Mucosa of descending colon (tissue), 3 donors: ENCODE measurements at regions not wholly inside any gene's neighbourhood (a gene's known extent, or its start where the extent isn't known, plus 50 kb on each side); places are given as distances from the start of the nearest gene placed in this dataset.

ENCODE experiments used
- ATAC-seq: fragments of 200-7000 bp; cut with Tn5 transposase; one replicate; pipeline ENCODE4 v1.9.1; 2020; ENCODE audit warnings: mild to moderate bottlenecking, moderate library complexity
- DNase-seq, 3 donors: peaks; one replicate each; pipeline ENCODE4 v3.0.0-alpha.2; 2020
- H3K36me3 ChIP-seq: fragments of 200-600 bp; one replicate; pipeline ENCODE4 v1.8.0; 2021; ENCODE audit warnings: low read depth, mild to moderate bottlenecking
- H3K4me1 ChIP-seq: fragments of 200-600 bp; one replicate; pipeline ENCODE4 v1.8.0; 2021; ENCODE audit warnings: low read depth, mild to moderate bottlenecking
- H3K4me3 ChIP-seq: fragments of 200-600 bp; one replicate; pipeline ENCODE4 v1.8.0; 2021; ENCODE audit warnings: mild to moderate bottlenecking
- H3K9me3 ChIP-seq: fragments of 200-600 bp; one replicate; pipeline ENCODE4 v1.8.0; 2021; ENCODE audit warnings: mild to moderate bottlenecking
- intact Hi-C, 2 donors: fragments of 100-400 bp; cut with DNase I in 1 of 2; cut with micrococcal nuclease in 1 of 2; formaldehyde crosslinking; loops; one replicate each; pipeline versions ENCODE4 v1.11.0 to v1.11.1; 2022; cut with DNase I, micrococcal nuclease
- TF ChIP-seq, protein P1 (sequence below): fragments of 200-600 bp; IDR thresholded peaks from one replicate; pipeline ENCODE4 v1.8.0; 2022; ENCODE audit warnings: antibody characterized with exemption, mild to moderate bottlenecking
- donor health status: DM: no; HTN: no; CAD: no; lungs with moderate emphysema.
- donor health status: DM: no; HTN: no; CAD: no.
- donor health status: DM: no; HTN: yes; CAD: no.

DNA sequence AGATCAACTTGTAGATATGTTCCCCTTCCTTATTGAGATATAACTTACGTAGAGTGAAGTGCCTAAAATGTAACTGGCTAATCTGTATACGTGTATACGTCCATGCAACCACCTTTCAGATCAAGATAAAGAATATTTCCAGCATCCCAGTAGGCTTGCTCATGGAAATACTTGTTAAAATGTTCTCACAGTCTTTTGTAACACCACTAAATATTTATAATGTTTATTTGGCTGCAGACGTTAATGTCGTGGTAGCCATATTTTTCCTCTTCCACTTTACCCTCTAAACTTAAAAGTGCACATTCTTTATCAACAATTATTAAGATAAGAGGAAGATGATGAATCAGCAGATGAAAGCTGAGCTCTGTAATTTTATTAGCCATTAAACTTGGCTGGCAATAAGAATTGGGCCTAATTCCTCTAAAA lies 447.4 kb downstream of the AEBP2 start:
- DNase-seq = no peak
- peak; percentile 55 for ATAC-seq
- TF ChIP-seq, protein P1, sequence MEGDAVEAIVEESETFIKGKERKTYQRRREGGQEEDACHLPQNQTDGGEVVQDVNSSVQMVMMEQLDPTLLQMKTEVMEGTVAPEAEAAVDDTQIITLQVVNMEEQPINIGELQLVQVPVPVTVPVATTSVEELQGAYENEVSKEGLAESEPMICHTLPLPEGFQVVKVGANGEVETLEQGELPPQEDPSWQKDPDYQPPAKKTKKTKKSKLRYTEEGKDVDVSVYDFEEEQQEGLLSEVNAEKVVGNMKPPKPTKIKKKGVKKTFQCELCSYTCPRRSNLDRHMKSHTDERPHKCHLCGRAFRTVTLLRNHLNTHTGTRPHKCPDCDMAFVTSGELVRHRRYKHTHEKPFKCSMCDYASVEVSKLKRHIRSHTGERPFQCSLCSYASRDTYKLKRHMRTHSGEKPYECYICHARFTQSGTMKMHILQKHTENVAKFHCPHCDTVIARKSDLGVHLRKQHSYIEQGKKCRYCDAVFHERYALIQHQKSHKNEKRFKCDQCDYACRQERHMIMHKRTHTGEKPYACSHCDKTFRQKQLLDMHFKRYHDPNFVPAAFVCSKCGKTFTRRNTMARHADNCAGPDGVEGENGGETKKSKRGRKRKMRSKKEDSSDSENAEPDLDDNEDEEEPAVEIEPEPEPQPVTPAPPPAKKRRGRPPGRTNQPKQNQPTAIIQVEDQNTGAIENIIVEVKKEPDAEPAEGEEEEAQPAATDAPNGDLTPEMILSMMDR = no peak
- Histone ChIP-seq H3K4me1 (peaks cover 14% of the 10 kb centered on the region), H3K4me3 (no peak overlapping the region), H3K36me3 (no peaks in the 10 kb centered on the region), H3K9me3 (no peaks in the 10 kb centered on the region)
- intact Hi-C loops = no loop called here

DNA sequence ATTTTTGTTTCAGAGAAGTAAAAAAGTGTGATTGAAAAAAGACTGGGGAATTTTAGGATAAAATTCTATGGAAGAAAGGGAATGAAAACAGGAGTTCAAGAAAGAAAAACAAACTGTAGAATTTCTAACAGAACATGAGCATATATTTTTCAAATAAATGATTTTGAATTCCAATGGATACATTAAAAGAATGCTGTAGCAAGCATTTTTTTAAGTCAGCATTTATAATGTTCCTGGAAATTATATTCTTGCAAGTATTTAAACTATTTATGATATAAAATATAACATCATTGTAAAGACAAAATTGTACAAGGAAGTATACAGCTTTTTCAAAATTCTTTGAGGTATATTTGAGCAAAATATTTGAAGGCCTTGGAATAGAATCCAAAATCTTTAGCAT lies 450.7 kb downstream of the AEBP2 start:
- TF ChIP-seq, protein P1 = no peak
- H3K4me3 ChIP-seq = no peak overlapping the region
- ATAC-seq (no peak), DNase-seq (no peak)
- H3K9me3 ChIP-seq = no peaks in the 10 kb centered on the region
- H3K36me3 ChIP-seq = no peaks in the 10 kb centered on the region
- peaks cover 8% of the 10 kb centered on the region for H3K4me1 ChIP-seq
- intact Hi-C loops = no loop called here

DNA sequence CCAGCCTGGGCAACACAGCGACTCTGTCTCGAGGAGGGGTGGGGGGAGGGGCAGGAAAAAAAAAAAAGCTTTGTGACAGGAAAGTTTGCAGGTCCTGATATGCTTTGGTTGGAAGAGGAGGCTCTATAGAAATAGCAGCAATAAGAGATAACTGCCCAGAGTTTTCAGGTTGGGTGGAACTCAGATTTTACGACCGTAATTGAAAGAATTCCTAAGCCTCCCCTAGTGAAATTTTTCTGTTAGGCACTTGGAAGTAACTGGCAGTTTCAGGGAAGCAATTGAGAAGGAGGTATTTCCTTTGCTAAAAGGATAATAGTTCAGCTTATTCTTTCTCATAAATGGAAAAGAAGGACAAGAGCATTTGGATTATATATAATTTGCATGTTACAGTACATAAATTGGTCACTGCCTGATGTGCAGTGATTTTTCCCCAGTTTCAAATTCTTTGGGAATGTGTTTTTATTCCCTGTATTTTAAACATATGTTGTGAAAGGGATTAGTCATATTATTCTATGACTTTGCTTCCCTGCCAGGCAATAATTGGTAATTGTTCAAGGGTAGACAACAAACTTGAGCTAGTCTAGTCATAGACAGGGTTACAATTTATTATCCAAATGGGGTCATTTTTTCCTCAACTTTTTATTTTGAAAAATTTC lies 452.8 kb downstream of the AEBP2 start:
- no peak overlapping the region for H3K4me3 ChIP-seq
- TF ChIP-seq, protein P1 = no peak
- no peaks in the 10 kb centered on the region for H3K9me3 ChIP-seq
- intact Hi-C loops = no loop called here
- no peaks in the 10 kb centered on the region for H3K36me3 ChIP-seq
- no peaks in the 10 kb centered on the region for H3K4me1 ChIP-seq
- no peak for DNase-seq
- ATAC-seq = peak; percentile 18

DNA sequence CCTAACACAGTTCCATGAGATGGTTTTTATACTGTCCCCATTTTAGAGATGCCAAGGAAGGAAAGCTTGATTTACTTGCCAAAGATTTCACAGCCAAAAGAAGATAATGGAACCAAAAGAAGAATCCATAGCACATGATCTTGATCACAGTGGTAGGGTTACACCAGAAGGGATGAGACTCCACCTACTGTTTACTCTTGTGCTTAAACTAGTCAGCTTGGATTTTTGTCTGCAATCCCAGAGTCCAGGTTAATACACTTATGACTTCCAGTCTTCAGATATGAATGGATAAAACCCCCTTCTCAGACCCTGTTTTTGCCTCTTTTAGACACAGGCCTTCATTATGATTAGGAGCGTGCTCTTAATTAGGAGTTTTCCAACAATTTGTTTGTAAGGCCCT lies 454.2 kb downstream of the AEBP2 start:
- no peak for DNase-seq
- H3K36me3 ChIP-seq = no peaks in the 10 kb centered on the region
- no peaks in the 10 kb centered on the region for H3K9me3 ChIP-seq
- no peaks in the 10 kb centered on the region for H3K4me1 ChIP-seq
- intact Hi-C loops = no loop called here
- H3K4me3 ChIP-seq = no peak overlapping the region
- peak; percentile 52 for ATAC-seq
- TF ChIP-seq, protein P1 = no peak

DNA sequence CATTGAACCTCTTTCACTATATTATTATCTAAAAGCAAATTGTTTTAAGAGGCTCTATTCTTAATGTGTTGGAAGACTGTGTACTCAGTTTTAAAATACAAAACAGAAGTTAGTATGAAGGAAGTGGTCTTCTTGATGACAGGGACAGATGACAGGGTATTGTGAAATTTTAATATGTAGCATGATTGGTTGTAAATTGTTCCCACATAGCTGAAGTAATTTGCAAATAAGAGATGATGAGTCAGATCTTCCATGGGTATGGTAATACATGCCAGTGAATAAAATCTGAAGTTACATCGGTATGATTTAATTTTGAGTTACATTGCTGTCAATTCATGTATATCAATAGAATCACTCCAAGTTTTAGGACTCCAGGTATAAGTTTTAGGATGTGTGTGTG lies 454.8 kb downstream of the AEBP2 start:
- Histone ChIP-seq H3K4me1 (no peaks in the 10 kb centered on the region), H3K36me3 (no peaks in the 10 kb centered on the region), H3K4me3 (no peak overlapping the region), H3K9me3 (no peaks in the 10 kb centered on the region)
- TF ChIP-seq, protein P1 = no peak
- ATAC-seq = no peak
- DNase-seq = no peak
- intact Hi-C loops = no loop called here

DNA sequence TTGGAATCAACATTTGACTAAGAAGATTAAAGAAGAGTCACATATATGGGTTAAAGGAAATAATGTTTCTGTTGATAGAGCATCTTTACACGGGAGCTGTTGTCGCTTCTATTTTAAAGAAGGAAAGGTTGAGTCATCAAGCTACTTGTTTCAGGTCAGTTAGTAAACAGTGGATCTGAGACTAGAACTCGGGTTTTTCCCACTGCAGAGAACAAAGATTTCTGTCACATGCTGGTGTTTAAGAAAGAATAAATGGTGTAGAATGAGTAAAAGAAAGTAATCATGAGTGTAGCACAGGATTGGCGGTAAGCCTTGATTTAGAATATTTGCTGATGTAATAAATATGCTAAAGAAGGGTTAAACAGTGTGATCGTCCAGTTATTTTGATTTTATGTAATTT lies 455.5 kb downstream of the AEBP2 start:
- Histone ChIP-seq H3K9me3 (no peaks in the 10 kb centered on the region), H3K4me1 (no peaks in the 10 kb centered on the region), H3K4me3 (no peak overlapping the region), H3K36me3 (no peaks in the 10 kb centered on the region)
- DNase-seq = no peak
- ATAC-seq = no peak
- intact Hi-C loops = no loop called here
- TF ChIP-seq, protein P1 = no peak
